ENCODE measurements at regions not wholly inside any gene's neighbourhood (a gene's known extent, or its start where the extent isn't known, plus 50 kb on each side); places are given as distances from the start of the nearest gene placed in this dataset.

DNA sequence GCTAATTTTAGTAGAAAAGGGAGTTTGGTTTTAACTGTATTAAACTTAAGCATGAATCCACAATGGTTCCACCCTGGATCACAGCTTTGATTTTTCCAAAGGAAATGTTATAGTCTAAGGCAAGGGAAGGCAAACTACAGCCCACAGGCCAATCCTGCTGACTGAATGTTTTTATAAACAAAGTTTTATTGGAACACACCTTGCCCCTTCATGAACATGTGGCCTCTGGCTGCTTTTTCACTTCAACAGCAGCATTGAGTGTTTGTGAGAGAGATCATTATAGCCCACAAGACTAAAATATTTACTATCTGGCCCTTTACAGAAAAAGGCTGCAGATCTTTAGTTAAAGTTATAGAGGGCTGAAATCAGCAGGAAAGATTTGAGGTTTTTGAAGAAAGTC, 198.7 kb downstream of the IRS2 start:
- no peak for DNase-seq

DNA sequence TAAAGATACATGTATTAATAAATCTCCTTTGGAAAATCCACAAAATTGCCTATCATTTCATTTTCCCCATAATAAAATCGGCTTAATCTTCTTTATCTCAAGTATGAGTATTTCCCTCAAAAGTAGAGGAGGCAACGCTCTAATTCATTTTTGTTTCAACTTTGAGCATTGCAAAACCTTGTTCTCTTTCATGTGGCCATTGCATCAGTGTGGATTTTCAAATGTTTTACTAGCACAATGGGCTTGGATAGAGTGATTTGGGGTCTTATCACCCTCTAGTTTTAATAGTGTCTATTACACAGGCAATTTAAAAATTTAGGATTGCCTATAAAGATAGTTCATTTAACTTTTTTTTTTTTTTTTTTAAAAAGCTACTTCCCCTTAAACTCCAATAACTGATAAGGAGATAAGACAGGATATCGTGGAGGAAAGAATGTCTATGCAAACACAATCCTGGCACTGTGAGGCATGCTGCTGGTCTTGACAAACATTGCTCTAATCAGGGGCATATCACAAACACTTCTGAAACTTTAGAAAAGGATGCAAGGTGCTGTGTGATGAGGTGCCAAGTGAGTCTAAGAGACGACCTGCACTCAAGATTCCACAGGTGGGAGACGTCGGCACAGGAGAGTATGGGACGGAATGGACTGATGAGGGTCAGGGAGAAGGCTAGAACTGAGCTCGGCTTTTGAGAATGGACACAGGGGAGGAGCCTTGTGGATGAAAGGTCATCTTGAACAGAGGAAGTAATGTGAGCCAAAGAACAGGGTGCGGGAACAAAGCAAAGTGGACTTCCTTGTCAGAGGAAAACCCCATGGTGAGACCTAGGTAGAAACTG, 199.7 kb downstream of the IRS2 start:
- DNase-seq: no peak

DNA sequence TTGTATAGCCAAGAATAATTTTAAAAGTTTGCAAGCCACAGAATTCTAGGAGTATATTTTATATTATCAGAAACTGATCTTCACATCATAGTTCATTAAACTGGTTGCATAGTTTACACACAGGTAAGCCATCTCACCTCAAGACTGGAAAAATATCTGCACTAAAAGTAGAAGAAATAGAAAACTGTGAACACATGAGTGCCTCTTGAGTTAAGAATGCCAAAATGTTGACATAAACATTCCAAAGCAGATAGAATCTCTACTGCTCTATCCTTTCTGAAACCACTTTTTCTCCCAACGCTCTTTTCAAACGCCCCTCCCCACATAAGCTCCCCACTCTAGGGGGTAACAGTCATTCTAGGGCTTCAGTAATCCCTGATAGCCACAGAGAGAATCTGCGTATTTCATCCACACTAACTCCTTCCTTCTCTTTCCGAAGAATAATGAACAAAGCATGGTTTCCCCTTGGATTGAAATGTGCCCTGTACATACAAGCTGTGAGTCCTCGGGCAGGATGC, 201.5 kb downstream of the IRS2 start:
- DNase-seq: no peak

DNA sequence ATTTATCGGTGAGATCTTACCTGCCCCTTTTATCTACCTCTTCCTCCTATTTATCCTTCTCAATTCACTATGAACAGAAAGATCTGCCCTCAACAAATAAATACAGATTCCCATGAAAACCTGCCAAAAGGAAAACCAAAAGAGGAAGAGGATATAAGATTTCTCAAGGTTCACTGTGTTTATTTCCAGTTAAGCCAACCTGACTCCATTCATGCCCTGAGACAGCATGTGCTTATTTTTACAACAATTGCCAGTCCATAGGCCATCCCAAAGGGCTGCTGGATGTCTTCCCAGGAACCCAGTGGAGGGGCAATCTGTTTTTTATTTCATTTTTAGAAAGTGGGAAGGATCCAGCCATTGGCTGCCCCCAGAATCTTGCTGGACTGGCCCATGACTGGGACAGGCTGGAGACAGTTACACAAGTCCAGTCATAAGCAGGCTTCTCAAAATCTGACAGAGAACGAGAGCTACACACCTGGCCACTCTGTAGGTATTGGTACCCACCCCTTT, 209.1 kb downstream of the IRS2 start:
- no peak for DNase-seq

DNA sequence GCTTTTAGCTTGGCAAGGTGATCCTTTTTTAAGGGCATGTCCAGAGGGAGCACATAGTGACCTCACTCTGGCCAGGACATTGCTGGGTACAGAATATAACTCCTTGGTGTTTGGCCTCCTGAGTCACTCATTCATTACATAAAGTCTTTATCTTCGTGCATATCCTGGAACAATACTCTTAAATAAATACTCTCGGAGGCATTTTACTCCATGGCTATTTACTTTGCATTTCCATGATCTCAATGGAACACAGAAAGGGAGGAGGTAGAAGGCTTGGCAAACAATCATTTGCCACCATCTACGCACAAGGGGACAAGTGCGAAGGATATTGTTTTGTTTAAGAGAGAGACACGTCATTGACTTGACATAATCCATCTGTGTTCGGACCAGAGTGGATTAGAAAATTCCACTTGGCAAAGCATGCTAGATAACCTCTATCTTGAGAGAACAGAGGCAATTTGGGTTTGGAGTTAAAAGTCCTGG, 210.0 kb downstream of the IRS2 start:
- DNase-seq: no peak

DNA sequence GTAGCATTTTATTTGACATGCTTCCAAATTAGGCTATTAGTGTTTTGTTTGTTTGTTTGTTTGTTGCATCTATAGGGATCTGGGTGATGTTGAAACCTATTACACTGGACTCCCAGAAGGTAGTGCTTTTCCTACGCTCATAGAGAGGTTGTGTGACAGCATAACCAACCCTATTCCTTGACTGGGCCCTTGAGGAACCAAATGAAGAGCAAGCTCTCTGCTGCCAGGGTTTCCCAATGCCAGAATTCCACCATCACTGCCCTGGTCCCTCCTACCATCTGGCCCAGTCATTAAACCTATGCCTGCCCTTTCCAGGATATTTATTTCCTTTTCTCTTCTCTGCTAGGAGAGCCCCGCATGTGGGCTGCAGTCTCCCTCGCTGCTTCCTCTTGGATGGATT, 210.6 kb downstream of the IRS2 start:
- no peak for DNase-seq

DNA sequence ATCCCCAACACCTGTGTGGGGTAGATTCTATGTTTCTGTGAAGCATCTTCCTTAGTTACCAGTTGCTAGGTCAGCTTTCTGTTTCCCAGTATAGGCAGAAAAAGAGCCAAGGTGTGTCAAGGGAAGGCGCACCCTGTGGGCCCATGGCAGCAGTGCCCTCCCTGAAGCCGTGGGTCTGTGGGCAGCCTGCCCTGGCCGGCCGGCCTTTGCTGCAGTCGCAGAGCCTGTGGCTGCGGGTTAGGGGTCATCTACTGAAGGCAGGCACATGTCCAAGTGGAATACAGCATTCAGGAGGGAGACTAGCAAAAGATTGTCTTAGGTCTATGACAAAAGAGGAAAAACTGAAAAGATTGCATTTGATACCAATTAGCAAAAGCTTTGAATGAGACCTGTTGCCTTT, 214.0 kb downstream of the IRS2 start:
- DNase-seq: no peak

DNA sequence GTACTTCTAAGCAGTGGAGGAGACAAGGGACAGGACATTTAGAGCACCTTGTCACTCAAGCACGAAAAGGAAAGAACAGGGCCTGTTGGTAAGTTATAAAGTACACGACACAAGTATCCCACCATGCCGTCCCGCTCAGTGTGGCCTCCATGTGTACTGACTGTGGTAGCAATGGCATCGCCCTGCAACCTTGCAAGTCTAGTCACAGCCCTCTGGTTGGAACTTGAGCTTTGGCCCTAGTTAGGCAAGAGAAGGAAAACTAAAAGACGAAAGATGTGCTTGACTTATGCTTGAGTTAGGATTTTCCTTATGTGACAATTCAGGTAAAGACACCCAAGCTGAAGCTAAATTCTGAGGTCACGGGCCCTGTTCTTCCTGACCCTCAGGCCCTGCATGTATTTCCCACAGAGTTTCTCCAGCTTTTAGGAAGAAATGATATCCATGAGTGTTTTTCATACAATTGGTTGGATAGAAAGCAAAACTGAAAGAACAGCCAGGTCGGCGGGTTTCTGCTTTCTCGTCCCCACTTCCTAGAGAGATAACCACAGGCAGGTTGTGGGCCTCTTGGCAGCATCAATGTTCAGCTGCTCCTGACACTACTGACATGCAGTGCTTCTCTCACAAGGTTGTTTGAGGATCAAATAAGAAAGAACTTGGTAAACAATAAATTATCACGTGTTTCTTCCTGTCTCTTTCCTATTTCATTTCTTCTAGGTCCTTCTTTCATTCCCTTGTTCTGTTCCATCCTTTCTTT, 216.2 kb downstream of the IRS2 start:
- DNase-seq: peak; percentile 34

DNA sequence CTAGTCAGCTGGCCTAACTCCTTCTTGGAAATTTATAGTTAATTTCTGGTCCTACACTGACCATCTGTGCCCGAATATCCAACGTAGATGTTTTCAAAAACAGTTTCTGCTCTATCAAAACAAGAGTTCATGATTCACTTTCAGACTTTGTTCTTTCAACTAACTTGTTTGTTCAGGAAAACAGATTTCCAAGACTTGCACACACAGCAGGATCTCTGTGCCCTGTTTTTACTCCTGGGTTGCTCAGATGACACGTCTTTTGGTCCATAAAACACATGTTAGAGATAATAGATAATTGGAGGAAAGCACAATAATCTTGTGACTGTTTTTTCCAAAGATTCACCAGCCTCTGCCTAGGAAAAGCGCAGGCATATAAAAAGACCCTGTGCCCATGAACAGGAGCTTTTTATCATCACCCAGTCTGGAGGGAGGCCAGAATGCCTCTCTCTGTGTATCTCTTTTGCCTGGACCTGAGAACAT, 218.0 kb downstream of the IRS2 start:
- DNase-seq: no peak

DNA sequence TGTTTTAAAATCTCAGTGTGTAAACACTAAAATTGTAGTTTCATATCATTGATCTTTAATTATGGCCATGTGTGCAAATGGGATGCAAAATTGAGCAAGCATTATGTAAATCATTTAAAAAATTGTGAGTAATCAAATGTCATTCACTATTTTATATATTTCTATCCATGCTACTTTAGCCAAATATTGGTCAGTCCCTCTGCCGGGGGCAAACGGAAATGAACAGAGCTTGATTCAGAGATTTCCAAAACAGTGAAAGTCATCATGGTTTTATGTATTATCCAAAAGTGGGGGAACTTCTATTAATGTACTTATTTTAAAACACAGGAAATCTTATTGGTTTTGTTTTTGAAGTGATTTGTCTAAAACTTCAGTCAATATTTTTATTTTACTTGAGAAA, 219.1 kb downstream of the IRS2 start:
- no peak for DNase-seq

DNA sequence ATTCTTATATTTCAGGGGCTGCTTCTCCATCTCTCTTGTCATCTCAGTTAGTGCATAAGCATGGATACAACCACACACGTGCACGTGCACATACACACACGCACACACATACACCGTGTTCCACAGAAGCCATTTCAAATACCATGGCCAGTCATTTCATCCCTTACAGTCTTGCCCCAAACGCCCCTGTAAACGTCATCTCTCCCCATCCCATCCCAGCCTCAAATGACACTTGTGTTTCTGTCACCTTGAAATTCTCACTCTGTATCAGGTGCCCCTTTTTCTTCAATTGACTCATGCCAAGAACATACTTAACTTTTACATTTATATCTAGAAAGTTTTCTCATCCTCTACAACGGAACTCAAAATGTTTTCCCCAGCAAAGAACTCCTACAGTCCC, 220.5 kb downstream of the IRS2 start:
- no peak for DNase-seq

DNA sequence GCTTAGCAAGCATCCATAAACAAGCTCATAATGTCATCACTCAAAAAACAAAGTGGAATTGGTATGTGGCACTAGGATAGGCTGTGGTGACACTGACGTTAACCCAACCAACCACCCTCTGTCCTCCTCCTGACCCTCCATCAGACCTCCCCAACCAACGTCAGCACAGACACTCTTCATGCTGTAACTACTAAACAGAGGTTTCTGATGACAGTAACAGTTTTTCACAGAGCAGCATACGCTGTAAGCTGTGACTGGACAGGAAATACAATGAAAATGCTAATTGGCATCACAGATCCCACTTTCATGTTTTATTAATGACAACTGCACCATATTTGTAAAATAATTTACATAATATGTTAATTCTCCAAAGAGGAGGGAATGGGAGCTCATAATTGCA, 238.0 kb downstream of the IRS2 start:
- no peak for DNase-seq

DNA sequence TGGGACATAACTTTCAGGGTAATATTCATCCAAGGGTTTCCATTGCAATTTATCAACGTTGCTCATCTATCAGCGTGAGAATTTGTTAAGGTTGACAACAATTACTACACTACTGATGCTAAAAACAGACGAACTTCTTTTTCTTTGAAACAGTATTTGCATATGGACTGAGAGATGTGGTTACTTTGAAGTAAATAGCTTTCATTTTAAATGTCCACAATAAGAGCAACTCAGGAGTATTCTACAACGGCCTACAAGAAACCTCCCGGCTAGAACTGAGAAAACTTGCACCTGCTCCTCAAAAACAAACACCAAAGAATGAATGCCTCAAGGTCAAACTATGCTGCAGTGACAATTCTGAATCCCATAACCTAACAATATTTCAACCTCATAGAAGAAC, 238.4 kb downstream of the IRS2 start:
- DNase-seq: no peak

DNA sequence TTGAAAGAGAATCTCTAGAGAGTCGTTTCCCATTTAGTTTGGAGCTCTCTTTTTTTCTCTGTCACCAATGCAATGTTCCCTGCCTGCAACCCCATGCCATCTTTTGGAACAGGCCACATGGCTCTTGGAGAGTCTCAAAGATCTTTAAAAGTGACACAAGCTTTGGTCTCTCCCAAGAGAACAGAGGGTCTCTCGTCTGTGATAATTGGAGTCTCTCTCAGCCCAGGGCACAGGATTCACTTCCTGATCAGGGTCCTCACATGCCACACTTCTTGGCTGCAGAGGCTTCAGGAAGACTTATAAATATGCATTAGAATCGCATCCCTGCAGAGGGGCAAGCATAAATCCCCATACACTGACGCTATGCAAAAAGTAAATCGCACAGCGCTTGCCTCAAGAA, 240.5 kb downstream of the IRS2 start:
- no peak for DNase-seq

DNA sequence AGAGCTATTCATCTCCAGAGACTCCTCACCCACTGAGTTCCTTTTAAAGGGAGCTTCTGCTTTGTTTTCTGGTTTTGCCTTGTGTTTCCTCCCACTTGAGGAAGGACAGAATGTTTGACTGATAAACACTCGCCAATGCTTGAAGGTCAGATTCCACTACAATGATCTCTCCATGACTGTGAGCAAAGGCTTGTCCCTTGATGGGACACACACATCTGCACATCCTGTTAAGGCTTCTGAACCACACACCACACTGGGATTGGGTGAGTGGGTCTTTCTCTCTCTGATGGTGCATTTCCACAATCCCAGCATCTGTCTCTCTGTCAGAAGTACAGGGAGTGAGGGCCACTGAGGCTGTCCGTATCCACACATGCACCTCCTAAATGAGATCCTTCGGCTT, 245.3 kb downstream of the IRS2 start:
- DNase-seq: no peak

DNA sequence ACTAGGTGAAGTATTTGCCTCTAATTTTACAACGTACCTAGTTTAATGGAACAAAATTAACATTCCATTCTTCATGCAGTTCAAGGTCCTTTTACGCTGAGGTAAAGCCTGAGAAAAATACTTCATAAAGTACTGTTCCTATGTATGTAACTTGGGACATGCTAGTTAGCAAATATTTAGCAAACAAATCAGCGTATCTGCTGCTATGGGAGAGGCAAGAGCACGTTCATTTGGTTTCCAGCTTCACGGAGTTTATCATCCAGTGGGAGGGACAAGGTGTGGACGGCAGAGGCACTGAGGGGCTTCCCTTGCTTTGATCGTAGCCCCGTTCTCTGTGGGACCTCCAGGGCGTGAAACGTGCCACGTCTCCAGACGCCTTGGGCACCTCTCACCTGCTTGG, 248.8 kb downstream of the IRS2 start:
- DNase-seq: no peak

DNA sequence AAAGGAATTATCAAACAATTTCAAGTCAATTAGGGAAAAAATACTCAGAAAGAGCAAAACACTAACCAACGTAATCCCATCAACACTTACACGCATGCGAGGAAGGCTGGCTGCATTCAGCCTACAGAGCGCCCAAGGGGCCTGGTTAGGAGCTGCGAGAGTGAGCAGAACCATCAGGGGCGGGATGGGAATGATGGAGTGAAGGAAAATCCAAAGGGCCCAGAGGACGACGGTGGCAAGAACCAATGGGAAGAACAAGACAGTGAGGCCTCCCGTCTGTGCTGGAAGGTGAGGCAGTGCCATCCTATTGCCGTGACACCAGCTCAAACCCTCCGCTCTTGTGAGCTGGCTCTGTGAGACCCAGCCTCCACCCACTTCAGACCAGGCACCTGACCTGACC, 253.0 kb downstream of the IRS2 start:
- DNase-seq: no peak

DNA sequence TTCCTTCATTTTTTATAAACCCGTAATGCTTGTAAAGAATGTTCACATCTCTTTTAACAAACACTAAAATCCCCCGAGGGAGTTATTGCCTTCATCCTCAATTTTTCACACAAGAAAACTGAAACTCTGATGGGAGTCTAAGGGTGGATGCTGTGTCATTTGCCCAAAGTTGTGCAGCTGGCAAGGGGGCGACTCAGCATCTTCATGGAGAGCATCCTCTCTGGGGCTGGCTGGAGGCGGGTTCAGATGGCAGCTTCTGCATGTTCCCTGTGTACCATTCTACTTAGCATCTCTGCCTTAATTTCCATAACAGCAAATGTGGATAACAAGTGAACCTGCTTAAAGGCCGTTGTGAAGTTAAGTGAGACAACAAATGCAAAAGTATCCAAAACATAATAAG, 256.4 kb downstream of the IRS2 start:
- DNase-seq: no peak

DNA sequence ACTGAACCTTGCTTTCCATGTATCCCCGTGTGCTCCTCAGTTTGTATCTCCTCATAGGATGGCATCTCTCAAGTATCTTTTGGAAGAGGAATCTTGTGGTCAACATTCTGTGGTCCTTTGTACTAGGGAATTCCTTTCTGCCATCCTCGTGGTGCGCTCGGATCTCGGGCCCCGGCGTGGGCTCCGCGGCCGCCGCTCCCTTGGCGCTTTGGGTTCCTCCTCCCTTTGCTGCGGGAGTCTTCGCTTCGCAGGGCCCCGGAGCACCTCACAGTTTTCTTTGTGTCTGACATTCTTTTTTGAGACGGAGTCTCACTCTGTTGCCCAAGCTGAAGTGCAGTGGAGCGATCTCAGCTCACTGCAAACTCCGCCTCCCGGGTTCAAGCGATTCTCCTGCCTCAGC, 264.7 kb downstream of the IRS2 start:
- no peak for DNase-seq

DNA sequence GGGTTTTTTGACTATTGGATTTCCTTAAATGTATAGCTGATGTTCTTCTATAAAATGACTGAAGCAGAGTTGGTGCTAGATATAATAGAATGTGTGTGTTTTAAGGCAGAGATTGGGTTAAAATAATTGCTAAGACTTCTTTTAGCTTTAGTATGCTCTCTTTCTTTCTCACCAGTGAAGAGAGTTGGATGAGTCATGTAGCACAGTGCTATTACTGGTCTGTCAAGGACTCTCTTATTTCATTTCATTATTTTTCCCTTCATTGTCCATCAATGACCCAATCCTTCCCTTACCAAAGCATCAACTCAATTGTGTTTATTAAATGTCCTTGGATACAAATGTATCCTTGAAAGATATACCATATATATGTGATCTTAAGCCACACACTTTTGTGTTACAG, 268.9 kb downstream of the IRS2 start:
- no peak for DNase-seq

DNA sequence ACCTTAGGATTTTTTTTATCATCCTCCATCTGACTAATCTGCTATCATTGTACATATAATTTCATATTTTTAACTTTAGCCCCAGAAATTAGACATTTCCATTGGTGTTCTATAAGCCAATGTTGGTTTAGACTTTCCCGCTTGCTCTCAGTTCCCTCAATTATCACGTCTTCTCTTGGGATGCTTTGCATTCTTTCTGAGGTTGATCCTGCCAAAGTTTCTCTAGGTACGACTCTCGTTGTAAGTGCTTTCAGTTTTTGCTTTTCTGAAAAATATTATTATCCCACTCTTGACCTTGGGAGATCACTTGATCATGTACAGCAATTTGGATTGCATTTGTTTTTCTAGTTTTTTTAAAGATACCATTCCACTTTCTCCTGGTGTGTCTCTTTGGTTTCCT, 270.2 kb downstream of the IRS2 start:
- DNase-seq: no peak

DNA sequence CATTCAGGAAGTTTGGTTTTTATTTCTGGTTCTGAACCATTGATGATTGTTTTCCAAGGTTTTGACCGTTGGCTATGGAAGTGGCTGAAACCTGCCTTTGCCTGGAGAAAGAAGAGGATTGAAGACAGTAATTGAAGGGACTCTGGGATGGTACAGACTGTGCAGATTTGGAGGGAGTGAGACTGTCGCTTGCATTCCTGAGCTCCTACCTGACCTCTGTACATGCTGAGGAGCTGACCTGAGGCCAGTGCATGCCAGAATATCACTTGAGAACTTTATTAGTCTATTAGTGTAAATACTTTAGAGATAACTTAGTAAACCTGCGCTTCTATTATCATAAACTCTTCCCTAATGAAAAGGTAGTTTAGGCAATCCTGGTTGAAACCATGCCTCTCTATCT, 276.4 kb downstream of the IRS2 start:
- DNase-seq: no peak

DNA sequence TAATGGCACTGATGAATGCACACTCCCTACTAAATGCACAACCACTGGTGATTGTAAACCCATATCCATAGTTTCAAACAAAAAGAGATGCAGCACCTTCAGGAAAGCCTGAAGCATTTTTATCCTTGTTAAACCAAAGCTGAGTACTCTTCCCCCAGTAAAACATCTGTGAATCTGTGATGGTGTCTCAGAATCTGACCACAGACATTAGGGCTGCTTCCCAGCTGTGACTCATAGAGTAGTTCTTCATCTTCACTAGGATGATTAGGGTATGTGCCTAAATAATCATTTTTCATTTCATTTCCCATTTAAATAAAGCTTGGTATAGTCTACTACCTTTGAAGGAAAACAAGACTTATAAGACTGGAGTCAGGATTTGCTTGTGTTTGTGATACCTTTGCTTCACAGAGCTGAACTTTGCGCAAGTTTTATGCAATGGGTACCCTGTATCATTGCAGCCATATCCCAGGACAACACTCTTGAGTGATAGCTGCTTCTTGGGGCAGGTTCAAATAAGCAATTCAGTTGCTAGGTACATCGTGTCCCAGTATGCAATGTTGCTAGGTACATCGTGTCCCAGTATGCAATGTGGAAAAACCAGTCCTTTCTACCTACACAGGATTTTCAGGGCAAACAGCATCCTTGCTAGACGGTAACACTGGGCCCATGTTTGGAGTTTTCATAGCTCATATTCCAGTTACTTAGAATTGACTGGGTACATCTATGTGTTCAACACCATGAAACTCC, 277.1 kb downstream of the IRS2 start:
- no peak for DNase-seq

Data from CD4-positive, alpha-beta T cell treated with Interleukin-10 for 1 hour (primary cell).